ENCODE measurements at regions not wholly inside any gene's neighbourhood (a gene's known extent, or its start where the extent isn't known, plus 50 kb on each side); places are given as distances from the start of the nearest gene placed in this dataset.

DNA sequence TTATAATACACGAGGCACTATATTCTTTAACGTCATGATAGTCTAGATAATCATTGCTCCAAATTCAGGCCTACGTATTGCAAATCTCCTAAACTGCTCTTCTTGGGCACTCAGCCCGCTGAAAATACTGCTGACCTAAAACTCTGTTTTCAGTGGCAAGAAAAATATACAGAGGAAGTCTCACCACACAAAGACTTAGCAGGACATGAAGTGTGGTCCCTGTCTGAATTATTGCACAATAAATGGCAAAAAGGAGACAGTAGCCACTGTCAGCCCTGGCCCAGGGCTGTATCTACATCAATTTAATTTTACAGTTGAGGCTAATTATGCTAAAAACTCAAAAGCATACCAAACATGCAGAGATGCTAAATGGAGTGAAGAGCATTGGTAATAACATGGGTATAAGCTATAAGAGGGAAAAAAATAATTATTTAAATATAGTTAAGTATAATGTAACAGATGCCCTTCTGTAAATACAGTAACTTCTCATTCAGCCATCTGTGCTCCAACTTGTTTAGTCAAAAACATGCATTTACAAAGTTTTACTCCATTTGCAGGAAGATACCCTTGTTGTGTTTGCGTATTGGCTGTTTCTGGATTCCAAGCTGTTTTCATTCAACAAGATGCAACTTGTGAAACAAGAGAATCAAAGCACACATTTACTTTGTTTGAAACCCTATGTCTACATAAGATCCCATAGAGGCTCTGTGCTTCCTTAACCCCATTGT lies 800.0 kb upstream of the LUZP2 start:
- TF ChIP-seq, protein P1, sequence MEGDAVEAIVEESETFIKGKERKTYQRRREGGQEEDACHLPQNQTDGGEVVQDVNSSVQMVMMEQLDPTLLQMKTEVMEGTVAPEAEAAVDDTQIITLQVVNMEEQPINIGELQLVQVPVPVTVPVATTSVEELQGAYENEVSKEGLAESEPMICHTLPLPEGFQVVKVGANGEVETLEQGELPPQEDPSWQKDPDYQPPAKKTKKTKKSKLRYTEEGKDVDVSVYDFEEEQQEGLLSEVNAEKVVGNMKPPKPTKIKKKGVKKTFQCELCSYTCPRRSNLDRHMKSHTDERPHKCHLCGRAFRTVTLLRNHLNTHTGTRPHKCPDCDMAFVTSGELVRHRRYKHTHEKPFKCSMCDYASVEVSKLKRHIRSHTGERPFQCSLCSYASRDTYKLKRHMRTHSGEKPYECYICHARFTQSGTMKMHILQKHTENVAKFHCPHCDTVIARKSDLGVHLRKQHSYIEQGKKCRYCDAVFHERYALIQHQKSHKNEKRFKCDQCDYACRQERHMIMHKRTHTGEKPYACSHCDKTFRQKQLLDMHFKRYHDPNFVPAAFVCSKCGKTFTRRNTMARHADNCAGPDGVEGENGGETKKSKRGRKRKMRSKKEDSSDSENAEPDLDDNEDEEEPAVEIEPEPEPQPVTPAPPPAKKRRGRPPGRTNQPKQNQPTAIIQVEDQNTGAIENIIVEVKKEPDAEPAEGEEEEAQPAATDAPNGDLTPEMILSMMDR (IDR thresholded peaks at IDR 0.05): no peak
- TF ChIP-seq ZFX (IDR thresholded peaks at IDR 0.05; ENCODE audit: borderline replicate concordance): no peak
